HG02571 (cell line): ENCODE measurements at regions not wholly inside any gene's neighbourhood (a gene's known extent, or its start where the extent isn't known, plus 50 kb on each side); places are given as distances from the start of the nearest gene placed in this dataset.
"Not testable (repeated sequence)": the region's sequence is repeated elsewhere in the genome, so short reads cannot be mapped to it uniquely, and the experiment has no call there.

ENCODE experiments used
- ATAC-seq: cut with Tn5 transposase; IDR thresholded peaks from one replicate; pipeline ENCODE4 v1.9.1; 2021; ENCODE audit warnings: mild to moderate bottlenecking, moderate library complexity; ENCODE audit not compliant: unreplicated experiment

- no peak for ATAC-seq
Observed at GRCh38 chr4:84232309-84233095, 266.6 kb downstream of the NKX6-1 start.

- no peak for ATAC-seq
Observed at GRCh38 chr4:84231539-84232055, 267.5 kb downstream of the NKX6-1 start.

- no peak for ATAC-seq
Observed at GRCh38 chr4:84224522-84224921, 274.6 kb downstream of the NKX6-1 start.

- ATAC-seq, result no peak
Observed at GRCh38 chr4:84221704-84222103, 277.4 kb downstream of the NKX6-1 start.

GRCh38 chr4:84220990-84221389 is 278.1 kb downstream of the NKX6-1 start:
- ATAC-seq, result no peak

GRCh38 chr4:84219656-84220055 is 279.4 kb downstream of the NKX6-1 start:
- no peak for ATAC-seq

GRCh38 chr4:84218031-84218430 is 281.1 kb downstream of the NKX6-1 start:
- no peak for ATAC-seq

- no peak for ATAC-seq
Observed at GRCh38 chr4:84215217-84215616, 283.9 kb downstream of the NKX6-1 start.

GRCh38 chr4:84206226-84206625 is 292.9 kb downstream of the NKX6-1 start:
- not testable (repeated sequence) for ATAC-seq

GRCh38 chr4:84189144-84189543 is 309.9 kb downstream of the NKX6-1 start:
- no peak for ATAC-seq

- no peak for ATAC-seq
Observed at GRCh38 chr4:84179409-84179808, 319.7 kb downstream of the NKX6-1 start.

- ATAC-seq, result no peak
Observed at GRCh38 chr4:84177831-84178542, 321.1 kb downstream of the NKX6-1 start.

- no peak for ATAC-seq
Observed at GRCh38 chr4:84176016-84176415, 323.1 kb downstream of the NKX6-1 start.

- no peak for ATAC-seq
Observed at GRCh38 chr4:84171871-84172270, 327.2 kb downstream of the NKX6-1 start.

- no peak for ATAC-seq
Observed at GRCh38 chr4:84167564-84167963, 331.5 kb downstream of the NKX6-1 start.

- ATAC-seq, result no peak
Observed at GRCh38 chr4:84167093-84167492, 332.0 kb downstream of the NKX6-1 start.

- no peak for ATAC-seq
Observed at GRCh38 chr4:84166486-84166885, 332.6 kb downstream of the NKX6-1 start.

GRCh38 chr4:84164201-84164600 is 334.9 kb downstream of the NKX6-1 start:
- ATAC-seq, result no peak

- ATAC-seq, result no peak
Observed at GRCh38 chr4:84159762-84160161, 339.3 kb downstream of the NKX6-1 start.

- no peak for ATAC-seq
Observed at GRCh38 chr4:84158670-84159069, 340.4 kb downstream of the NKX6-1 start.

GRCh38 chr4:84151574-84151973 is 347.5 kb downstream of the NKX6-1 start:
- no peak for ATAC-seq

- no peak for ATAC-seq
Observed at GRCh38 chr4:84150177-84150576, 348.9 kb downstream of the NKX6-1 start.
